ENCODE measurements at regions not wholly inside any gene's neighbourhood (a gene's known extent, or its start where the extent isn't known, plus 50 kb on each side); places are given as distances from the start of the nearest gene placed in this dataset.
"Not testable (repeated sequence)": the region's sequence is repeated elsewhere in the genome, so short reads cannot be mapped to it uniquely, and the experiment has no call there.

- no peak for DNase-seq
Measured at GRCh38 chr2:76251342-76251741, 540.6 kb upstream of the GCFC2 start.

- DNase-seq: no peak
Measured at GRCh38 chr2:76247006-76247405, 536.3 kb upstream of the GCFC2 start.

GRCh38 chr2:76211991-76212985 is 501.6 kb upstream of the GCFC2 start:
- no peak for DNase-seq

- no peak for DNase-seq
Measured at GRCh38 chr2:76210551-76210950, 499.8 kb upstream of the GCFC2 start.

- no peak for DNase-seq
Measured at GRCh38 chr2:76204048-76204447, 493.3 kb upstream of the GCFC2 start.

- DNase-seq: no peak
Measured at GRCh38 chr2:76202866-76203265, 492.2 kb upstream of the GCFC2 start.

GRCh38 chr2:76197842-76198448 is 487.2 kb upstream of the GCFC2 start:
- peak; percentile 65 for DNase-seq

- DNase-seq: no peak
Measured at GRCh38 chr2:76197428-76197827, 486.7 kb upstream of the GCFC2 start.

- no peak for DNase-seq
Measured at GRCh38 chr2:76194031-76194775, 483.5 kb upstream of the GCFC2 start.

GRCh38 chr2:76193089-76193488 is 482.4 kb upstream of the GCFC2 start:
- no peak for DNase-seq

GRCh38 chr2:76188334-76189008 is 477.8 kb upstream of the GCFC2 start:
- no peak for DNase-seq

GRCh38 chr2:76187415-76187814 is 476.7 kb upstream of the GCFC2 start:
- DNase-seq: no peak

- DNase-seq: no peak
Measured at GRCh38 chr2:76180676-76181075, 470.0 kb upstream of the GCFC2 start.

- DNase-seq: no peak
Measured at GRCh38 chr2:76178610-76179009, 467.9 kb upstream of the GCFC2 start.

- no peak for DNase-seq
Measured at GRCh38 chr2:76175295-76175694, 464.6 kb upstream of the GCFC2 start.

- no peak for DNase-seq
Measured at GRCh38 chr2:76174505-76174904, 463.8 kb upstream of the GCFC2 start.

GRCh38 chr2:76173206-76173605 is 462.5 kb upstream of the GCFC2 start:
- DNase-seq: not testable (repeated sequence)

- DNase-seq: not testable (repeated sequence)
Measured at GRCh38 chr2:76172154-76172595, 461.5 kb upstream of the GCFC2 start.

- no peak for DNase-seq
Measured at GRCh38 chr2:76170856-76171255, 460.1 kb upstream of the GCFC2 start.

- DNase-seq: no peak
Measured at GRCh38 chr2:76170009-76170384, 459.3 kb upstream of the GCFC2 start.

GRCh38 chr2:76169276-76170008 is 458.7 kb upstream of the GCFC2 start:
- no peak for DNase-seq

GRCh38 chr2:76163860-76164259 is 453.1 kb upstream of the GCFC2 start:
- no peak for DNase-seq
